Left lung (tissue), 4 donors: ENCODE measurements at regions not wholly inside any gene's neighbourhood (a gene's known extent, or its start where the extent isn't known, plus 50 kb on each side); places are given as distances from the start of the nearest gene placed in this dataset.

ENCODE experiments used
- ATAC-seq: fragments of 200-7000 bp; cut with Tn5 transposase; one replicate; pipeline ENCODE4 v1.9.1; 2020; ENCODE audit warnings: moderate library complexity
- DNase-seq, 4 donors: peaks; one replicate each; pipeline ENCODE4 v3.0.0-alpha.2; 2013 to 2020
- H3K27ac ChIP-seq, 2 donors: fragments of 200-600 bp; sonication (generic) in 1 of 2; one replicate each; pipeline versions ENCODE4 v1.5.0 to v1.8.0; 2020 to 2021
- H3K27me3 ChIP-seq, 2 donors: fragments of 200-600 bp; sonication (generic) in 1 of 2; one replicate each; pipeline versions ENCODE4 v1.5.0 to v1.8.0; 2020 to 2021
- H3K36me3 ChIP-seq, 2 donors: fragments of 200-600 bp; sonication (generic) in 1 of 2; one replicate each; pipeline versions ENCODE4 v1.5.0 to v1.8.0; 2020 to 2021
- H3K4me1 ChIP-seq, 2 donors: fragments of 200-600 bp; one replicate each; pipeline ENCODE4 v1.8.0; 2021
- H3K4me3 ChIP-seq, 2 donors: fragments of 200-600 bp; sonication (generic) in 1 of 2; one replicate each; pipeline versions ENCODE4 v1.5.0 to v1.8.0; 2020 to 2021; ENCODE audit warnings: mild to moderate bottlenecking in 1 of 2
- H3K9me3 ChIP-seq, 2 donors: fragments of 200-600 bp; sonication (generic) in 1 of 2; one replicate each; pipeline versions ENCODE4 v1.5.0 to v1.8.0; 2020 to 2021
- intact Hi-C, 2 donors: fragments of 100-400 bp; cut with DNase I; formaldehyde crosslinking; loops; one replicate each; pipeline versions ENCODE4 v1.11.2 to v1.14.2; 2022
- TF ChIP-seq, protein P1 (sequence below), 2 donors: fragments of 200-600 bp; sonication (generic) in 1 of 2; IDR thresholded peaks; one replicate each; pipeline versions ENCODE4 v1.5.0 to v1.8.0; 2021; ENCODE audit warnings: antibody characterized with exemption in 2 of 2
- donor health status: DM: no; HTN: yes; CAD: no.
- donor health status: DM: no; HTN: no; CAD: no.

- no peak overlapping the region for H3K27ac ChIP-seq
- peaks cover 0 to 13% of the 10 kb centered on the region in 2 donors for H3K9me3 ChIP-seq
- no peaks in the 10 kb centered on the region for H3K27me3 ChIP-seq
- intact Hi-C loops: no loop called here
- no peaks in the 10 kb centered on the region for H3K36me3 ChIP-seq
- no peak for DNase-seq
- TF ChIP-seq, protein P1, sequence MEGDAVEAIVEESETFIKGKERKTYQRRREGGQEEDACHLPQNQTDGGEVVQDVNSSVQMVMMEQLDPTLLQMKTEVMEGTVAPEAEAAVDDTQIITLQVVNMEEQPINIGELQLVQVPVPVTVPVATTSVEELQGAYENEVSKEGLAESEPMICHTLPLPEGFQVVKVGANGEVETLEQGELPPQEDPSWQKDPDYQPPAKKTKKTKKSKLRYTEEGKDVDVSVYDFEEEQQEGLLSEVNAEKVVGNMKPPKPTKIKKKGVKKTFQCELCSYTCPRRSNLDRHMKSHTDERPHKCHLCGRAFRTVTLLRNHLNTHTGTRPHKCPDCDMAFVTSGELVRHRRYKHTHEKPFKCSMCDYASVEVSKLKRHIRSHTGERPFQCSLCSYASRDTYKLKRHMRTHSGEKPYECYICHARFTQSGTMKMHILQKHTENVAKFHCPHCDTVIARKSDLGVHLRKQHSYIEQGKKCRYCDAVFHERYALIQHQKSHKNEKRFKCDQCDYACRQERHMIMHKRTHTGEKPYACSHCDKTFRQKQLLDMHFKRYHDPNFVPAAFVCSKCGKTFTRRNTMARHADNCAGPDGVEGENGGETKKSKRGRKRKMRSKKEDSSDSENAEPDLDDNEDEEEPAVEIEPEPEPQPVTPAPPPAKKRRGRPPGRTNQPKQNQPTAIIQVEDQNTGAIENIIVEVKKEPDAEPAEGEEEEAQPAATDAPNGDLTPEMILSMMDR (IDR thresholded peaks at IDR 0.05): no peak
- ATAC-seq: peak; percentile 56
- H3K4me1 ChIP-seq: no peaks in the 10 kb centered on the region
- no peak overlapping the region for H3K4me3 ChIP-seq
These were observed 831.5 kb downstream of the ROBO2 start for GRCh38 chr3:77871436-77871835.

DNA sequence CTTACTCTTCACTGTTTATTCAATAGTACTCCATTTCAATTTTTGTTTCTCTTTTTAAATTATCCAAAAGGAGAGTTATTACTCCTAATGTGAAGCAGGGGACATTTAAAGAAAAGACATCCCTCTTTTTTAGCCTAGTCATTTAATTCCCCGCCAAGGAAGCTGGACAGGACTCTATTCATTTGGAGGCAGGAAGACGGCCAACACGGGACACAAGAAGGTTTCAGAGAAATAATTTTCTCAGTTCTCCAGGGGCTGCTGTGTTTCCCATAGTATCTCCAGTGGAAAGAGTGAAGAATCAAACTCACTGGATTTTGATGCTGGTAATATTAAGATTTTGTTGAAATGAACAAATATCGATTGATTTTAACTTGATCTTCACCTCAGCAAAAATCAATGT is 833.7 kb downstream of the ROBO2 start:
- TF ChIP-seq, protein P1 (IDR thresholded peaks at IDR 0.05): no peak
- Histone ChIP-seq H3K27ac (no peak overlapping the region), H3K4me3 (no peak overlapping the region), H3K4me1 (no peaks in the 10 kb centered on the region), H3K9me3 (peaks cover 0 to 20% of the 10 kb centered on the region in 2 donors), H3K27me3 (no peaks in the 10 kb centered on the region), H3K36me3 (no peaks in the 10 kb centered on the region)
- DNase-seq (no peak), ATAC-seq (no peak)
- intact Hi-C loops: no loop called here

GRCh38 chr3:77885381-77885780 is 845.5 kb downstream of the ROBO2 start:
- no peak overlapping the region for H3K27ac ChIP-seq
- H3K36me3 ChIP-seq: no peaks in the 10 kb centered on the region
- H3K4me3 ChIP-seq: no peak overlapping the region
- no peaks in the 10 kb centered on the region for H3K4me1 ChIP-seq
- ATAC-seq (no peak), DNase-seq (no peak)
- intact Hi-C loops: no loop called here
- H3K27me3 ChIP-seq: no peaks in the 10 kb centered on the region
- H3K9me3 ChIP-seq: no peaks in the 10 kb centered on the region
- TF ChIP-seq, protein P1 (IDR thresholded peaks at IDR 0.05): no peak

DNA sequence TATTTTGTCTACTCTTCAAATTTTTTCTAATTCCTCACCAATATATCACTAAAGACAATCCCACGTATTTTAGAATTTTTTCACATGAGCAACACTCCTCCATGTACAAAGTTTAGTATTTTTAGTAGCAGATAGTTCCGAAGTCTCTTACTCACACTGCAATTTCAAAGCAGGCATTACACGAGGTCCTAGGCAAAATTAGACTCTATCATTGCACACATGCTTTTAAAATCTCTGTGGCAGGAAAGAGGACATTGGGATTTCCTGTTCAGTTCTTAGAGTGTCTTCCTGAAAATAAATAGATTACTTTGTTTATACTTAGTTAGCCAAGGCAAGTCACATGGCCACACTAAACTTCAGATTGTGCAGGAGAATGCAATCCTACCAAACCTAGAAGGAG is 847.7 kb downstream of the ROBO2 start:
- H3K4me1 ChIP-seq: no peaks in the 10 kb centered on the region
- H3K4me3 ChIP-seq: no peak overlapping the region
- intact Hi-C loops: no loop called here
- ATAC-seq: no peak
- H3K36me3 ChIP-seq: no peaks in the 10 kb centered on the region
- H3K27ac ChIP-seq: no peak overlapping the region
- TF ChIP-seq, protein P1 (IDR thresholded peaks at IDR 0.05): no peak
- DNase-seq: no peak
- H3K9me3 ChIP-seq: no peaks in the 10 kb centered on the region
- H3K27me3 ChIP-seq: no peaks in the 10 kb centered on the region

GRCh38 chr3:77889616-77890015 is 849.7 kb downstream of the ROBO2 start:
- no peak for ATAC-seq
- peak in 1 of 4 donors; percentile 21 for DNase-seq
- Histone ChIP-seq H3K36me3 (no peaks in the 10 kb centered on the region), H3K9me3 (no peaks in the 10 kb centered on the region), H3K4me1 (no peaks in the 10 kb centered on the region), H3K4me3 (no peak overlapping the region), H3K27me3 (no peaks in the 10 kb centered on the region), H3K27ac (no peak overlapping the region)
- intact Hi-C loops: no loop called here
- TF ChIP-seq, protein P1 (IDR thresholded peaks at IDR 0.05): no peak
